Adipose tissue (tissue), 3 donors: ENCODE measurements at regions not wholly inside any gene's neighbourhood (a gene's known extent, or its start where the extent isn't known, plus 50 kb on each side); places are given as distances from the start of the nearest gene placed in this dataset.
"Not testable (repeated sequence)": the region's sequence is repeated elsewhere in the genome, so short reads cannot be mapped to it uniquely, and the experiment has no call there.

Experiments
- H3K27ac ChIP-seq: one replicate; pipeline ENCODE4 v1.5.1; 2013; ENCODE audit warnings: low read depth, low read length
- WGBS, 3 donors: extraction: QIAGEN DNeasy Blood & Tissue Kit; methylation state at CpG; one replicate each; pipeline ENCODE4 v1.1.7; 2013; 5-methylcytosine and 5-hydroxymethylcytosine counted together
- donor health status: healthy with polysubstance abuse.
- donor health status: Bipolar disorder and iron deficiency.
- donor health status: healthy.

- H3K27ac ChIP-seq = no peak overlapping the region
- 39 to 49% (median 45%) methylated on average over 3 of the region's 3 CpGs for WGBS, 3 donors
Observed at GRCh38 chr1:209155546-209155945, 428.0 kb upstream of the CAMK1G start.

- H3K27ac ChIP-seq = no peak overlapping the region
- WGBS, 3 donors = 78 to 88% (median 88%) methylated on average over 4 of the region's 4 CpGs
Observed at GRCh38 chr1:209156991-209157390, 426.5 kb upstream of the CAMK1G start.

- H3K27ac ChIP-seq = no peak overlapping the region
- 48 to 59% (median 52%) methylated on average over 5 of the region's 5 CpGs for WGBS, 3 donors
Observed at GRCh38 chr1:209157546-209158249, 425.8 kb upstream of the CAMK1G start.

GRCh38 chr1:209158851-209159250 lies 424.7 kb upstream of the CAMK1G start:
- H3K27ac ChIP-seq = no peak overlapping the region
- 69 to 94% (median 92%) methylated on average over 1 of the region's 1 CpG for WGBS, 3 donors

GRCh38 chr1:209160230-209160629 lies 423.3 kb upstream of the CAMK1G start:
- 27 to 60% (median 51%) methylated on average over 2 of the region's 2 CpGs for WGBS, 3 donors
- no peak overlapping the region for H3K27ac ChIP-seq

GRCh38 chr1:209162651-209163050 lies 420.9 kb upstream of the CAMK1G start:
- no peak overlapping the region for H3K27ac ChIP-seq
- 82 to 92% (median 91%) methylated on average over 3 of the region's 3 CpGs for WGBS, 3 donors

GRCh38 chr1:209168204-209168603 lies 415.3 kb upstream of the CAMK1G start:
- H3K27ac ChIP-seq = no peak overlapping the region

- 0% methylated on average over 1 of the region's 1 CpG for WGBS, 3 donors
- H3K27ac ChIP-seq = no peak overlapping the region
Observed at GRCh38 chr1:209171151-209171550, 412.4 kb upstream of the CAMK1G start.

GRCh38 chr1:209172286-209172685 lies 411.2 kb upstream of the CAMK1G start:
- WGBS, 3 donors = 84 to 92% (median 89%) methylated on average over 4 of the region's 4 CpGs
- H3K27ac ChIP-seq = no peak overlapping the region

GRCh38 chr1:209172792-209173542 lies 410.5 kb upstream of the CAMK1G start:
- WGBS, 3 donors = 94% methylated on average over 31 of the region's 31 CpGs
- not testable (repeated sequence) for H3K27ac ChIP-seq

- not testable (repeated sequence) for H3K27ac ChIP-seq
- WGBS, 3 donors = 90 to 100% (median 90%) methylated on average over 2 of the region's 2 CpGs
Observed at GRCh38 chr1:209173796-209174195, 409.7 kb upstream of the CAMK1G start.

- no peak overlapping the region for H3K27ac ChIP-seq
- 88 to 100% (median 91%) methylated on average over 2 of the region's 2 CpGs for WGBS, 3 donors
Observed at GRCh38 chr1:209176866-209177430, 406.6 kb upstream of the CAMK1G start.

- no peak overlapping the region for H3K27ac ChIP-seq
- 73 to 88% (median 87%) methylated on average over 1 of the region's 1 CpG for WGBS, 3 donors
Observed at GRCh38 chr1:209183195-209183594, 400.3 kb upstream of the CAMK1G start.

- 88 to 96% (median 89%) methylated on average over 3 of the region's 3 CpGs for WGBS, 3 donors
- H3K27ac ChIP-seq = no peak overlapping the region
Observed at GRCh38 chr1:209187589-209187988, 395.9 kb upstream of the CAMK1G start.

- no peak overlapping the region for H3K27ac ChIP-seq
- 13 to 19% (median 19%) methylated on average over 12 of the region's 12 CpGs for WGBS, 3 donors
Observed at GRCh38 chr1:209190591-209191261, 392.8 kb upstream of the CAMK1G start.

- WGBS, 3 donors = 56 to 91% (median 76%) methylated on average over 1 of the region's 1 CpG
- no peak overlapping the region for H3K27ac ChIP-seq
Observed at GRCh38 chr1:209191262-209191634, 392.3 kb upstream of the CAMK1G start.

- no peak overlapping the region for H3K27ac ChIP-seq
Observed at GRCh38 chr1:209196140-209196539, 387.4 kb upstream of the CAMK1G start.

GRCh38 chr1:209198961-209199750 lies 384.4 kb upstream of the CAMK1G start:
- WGBS, 3 donors = 55 to 72% (median 62%) methylated on average over 12 of the region's 12 CpGs
- no peak overlapping the region for H3K27ac ChIP-seq

GRCh38 chr1:209199822-209200221 lies 383.7 kb upstream of the CAMK1G start:
- WGBS, 3 donors = 23 to 51% (median 47%) methylated on average over 4 of the region's 4 CpGs
- H3K27ac ChIP-seq = no peak overlapping the region
